Ectodermal cell (in vitro differentiated cells): ENCODE measurements at regions not wholly inside any gene's neighbourhood (a gene's known extent, or its start where the extent isn't known, plus 50 kb on each side); places are given as distances from the start of the nearest gene placed in this dataset.

Experiments used
- H3K27ac ChIP-seq: 2 replicates; pipeline ENCODE4 v1.7.0; 2013; ENCODE audit warnings: mild to moderate bottlenecking, low read depth, low read length; ENCODE audit not compliant: insufficient read depth, poor library complexity, severe bottlenecking
- H3K27me3 ChIP-seq: 2 replicates; pipeline ENCODE4 v1.7.0; 2013; ENCODE audit warnings: mild to moderate bottlenecking, low read length; ENCODE audit not compliant: insufficient read depth, control insufficient read depth, poor library complexity, severe bottlenecking
- H3K36me3 ChIP-seq: one replicate; pipeline ENCODE4 v1.7.0; 2013; ENCODE audit warnings: low read length; ENCODE audit not compliant: control insufficient read depth, insufficient read depth
- H3K4me1 ChIP-seq: one replicate; pipeline ENCODE4 v1.7.0; 2013; ENCODE audit warnings: low read length; ENCODE audit not compliant: control insufficient read depth, insufficient read depth
- H3K4me3 ChIP-seq: 2 replicates; pipeline ENCODE4 v1.7.0; 2013; ENCODE audit warnings: low read depth, low read length, control low read depth; ENCODE audit not compliant: insufficient read depth
- H3K9me3 ChIP-seq: 2 replicates; pipeline ENCODE4 v1.7.0; 2013; ENCODE audit warnings: mild to moderate bottlenecking, low read length, moderate library complexity; ENCODE audit not compliant: control insufficient read depth
- WGBS, 2 experiments: methylation state at CpG; one replicate each; pipeline ENCODE4 v1.1.7; 2013; ENCODE audit warnings: missing lambda C conversion rate in 2 of 2; 5-methylcytosine and 5-hydroxymethylcytosine counted together

DNA sequence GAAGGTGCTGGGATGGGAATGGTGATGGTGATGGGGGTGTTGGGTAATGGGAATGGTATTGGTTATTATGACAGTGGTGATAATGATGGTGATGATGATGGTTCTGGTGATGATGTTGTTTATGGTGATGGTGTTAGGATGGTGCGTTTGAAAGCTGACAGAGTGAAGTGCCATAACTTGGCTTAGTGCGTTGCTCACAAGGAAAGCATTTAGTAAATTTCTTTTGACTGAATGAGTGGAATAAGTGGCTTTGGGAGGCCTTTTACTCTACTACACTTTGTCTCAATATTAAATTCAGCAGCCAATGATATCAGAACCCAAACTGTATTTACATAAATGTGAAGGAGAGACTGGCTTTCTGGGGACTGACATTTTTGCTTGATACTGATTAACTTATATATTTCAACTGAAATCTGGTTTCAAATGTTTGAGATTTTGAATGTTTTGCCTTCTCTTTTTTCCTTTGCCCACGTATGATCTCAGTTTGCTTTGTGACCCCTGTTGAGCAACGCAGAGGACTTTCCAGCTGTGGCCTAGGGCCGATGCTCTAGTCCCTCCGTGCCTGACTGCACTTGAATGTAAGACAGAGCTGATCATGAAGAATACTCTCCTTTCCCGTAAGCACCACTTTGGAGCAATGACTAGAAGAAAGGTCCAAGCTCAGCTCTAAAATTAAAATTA is 128.5 kb upstream of the SH3BP4 start:
- Histone ChIP-seq H3K4me3 (no peak overlapping the region), H3K27me3 (no peaks in the 10 kb centered on the region), H3K27ac (no peak overlapping the region), H3K36me3 (no peaks in the 10 kb centered on the region), H3K9me3 (no peaks in the 10 kb centered on the region), H3K4me1 (peaks cover 6% of the 10 kb centered on the region)
- WGBS, 2 experiments = 81 to 91% methylated on average over 7 of the region's 7 CpGs

DNA sequence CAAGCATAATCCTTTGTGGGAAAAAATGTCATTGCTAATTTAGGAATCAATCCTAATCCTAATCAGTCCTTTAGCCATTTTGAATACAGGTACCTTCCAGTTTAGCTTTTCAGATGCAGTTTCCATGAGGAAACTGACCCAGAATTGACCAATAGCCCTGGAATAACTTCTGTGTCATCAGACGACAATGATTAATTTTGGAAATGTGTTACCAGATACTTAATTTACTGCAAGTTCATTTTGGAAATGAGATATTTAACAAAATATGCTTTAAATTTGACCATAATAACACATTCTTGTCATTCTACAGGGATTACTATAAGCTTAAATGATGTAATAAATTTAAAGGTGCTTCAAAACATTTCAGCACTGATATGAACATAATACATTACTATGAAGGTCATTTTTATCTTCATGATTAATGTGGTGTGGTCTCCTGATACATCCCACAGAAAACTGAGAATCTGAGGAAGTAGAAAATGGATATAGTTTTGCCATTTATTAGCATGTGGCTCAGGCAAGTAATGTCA is 129.8 kb upstream of the SH3BP4 start:
- WGBS, 2 experiments = 100% methylated on average over 1 of the region's 1 CpG

DNA sequence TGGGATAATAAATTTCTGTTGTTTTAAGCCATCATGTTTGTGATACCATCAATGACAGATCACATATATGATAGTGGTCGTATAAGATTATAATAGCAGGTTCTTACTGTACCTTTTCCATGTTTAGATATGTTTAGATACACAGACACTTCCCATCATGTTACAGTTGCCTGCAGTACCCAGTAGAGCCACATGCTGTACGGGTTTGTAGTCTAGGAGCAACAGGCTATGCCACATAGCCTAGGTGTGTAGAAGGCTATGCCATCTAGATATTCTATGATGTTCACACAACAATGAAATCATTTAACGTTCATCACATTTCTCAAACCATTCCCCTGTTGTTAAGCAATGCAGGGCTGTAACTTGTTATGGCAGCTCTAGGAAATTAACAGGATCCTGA is 132.9 kb upstream of the SH3BP4 start:
- Histone ChIP-seq H3K36me3 (no peaks in the 10 kb centered on the region), H3K27me3 (no peaks in the 10 kb centered on the region), H3K9me3 (no peaks in the 10 kb centered on the region), H3K4me1 (peaks cover 7% of the 10 kb centered on the region), H3K4me3 (no peak overlapping the region), H3K27ac (no peak overlapping the region)
- 90 to 93% methylated on average over 2 of the region's 3 CpGs for WGBS, 2 experiments

More for the DNA sequence above, 129.8 kb upstream of the SH3BP4 start:
- H3K9me3 ChIP-seq = no peaks in the 10 kb centered on the region
- no peaks in the 10 kb centered on the region for H3K27me3 ChIP-seq
- no peak overlapping the region for H3K27ac ChIP-seq
- H3K36me3 ChIP-seq = no peaks in the 10 kb centered on the region
- peaks cover 6% of the 10 kb centered on the region for H3K4me1 ChIP-seq
- no peak overlapping the region for H3K4me3 ChIP-seq

GRCh38 chr2:234816491-234816890 is 135.3 kb upstream of the SH3BP4 start:
- no peak overlapping the region for H3K4me3 ChIP-seq
- no peaks in the 10 kb centered on the region for H3K27me3 ChIP-seq
- H3K27ac ChIP-seq = no peak overlapping the region
- no peaks in the 10 kb centered on the region for H3K36me3 ChIP-seq
- H3K9me3 ChIP-seq = no peaks in the 10 kb centered on the region
- 86 to 90% methylated on average over 9 to 10 of the region's 10 CpGs for WGBS, 2 experiments
- H3K4me1 ChIP-seq = peaks cover 5% of the 10 kb centered on the region

- Histone ChIP-seq H3K27ac (no peak overlapping the region), H3K4me1 (peaks cover 5% of the 10 kb centered on the region), H3K4me3 (no peak overlapping the region), H3K36me3 (no peaks in the 10 kb centered on the region), H3K9me3 (no peaks in the 10 kb centered on the region), H3K27me3 (no peaks in the 10 kb centered on the region)
- WGBS, 2 experiments = 86 to 88% methylated on average over 4 of the region's 4 CpGs
Measured at GRCh38 chr2:234816056-234816455, 135.8 kb upstream of the SH3BP4 start.

GRCh38 chr2:234814374-234814773 is 137.4 kb upstream of the SH3BP4 start:
- Histone ChIP-seq H3K9me3 (no peaks in the 10 kb centered on the region), H3K4me3 (no peak overlapping the region), H3K27ac (no peak overlapping the region), H3K36me3 (no peaks in the 10 kb centered on the region), H3K27me3 (no peaks in the 10 kb centered on the region), H3K4me1 (peaks cover 5% of the 10 kb centered on the region)
- 69 to 71% methylated on average over 5 of the region's 5 CpGs for WGBS, 2 experiments

DNA sequence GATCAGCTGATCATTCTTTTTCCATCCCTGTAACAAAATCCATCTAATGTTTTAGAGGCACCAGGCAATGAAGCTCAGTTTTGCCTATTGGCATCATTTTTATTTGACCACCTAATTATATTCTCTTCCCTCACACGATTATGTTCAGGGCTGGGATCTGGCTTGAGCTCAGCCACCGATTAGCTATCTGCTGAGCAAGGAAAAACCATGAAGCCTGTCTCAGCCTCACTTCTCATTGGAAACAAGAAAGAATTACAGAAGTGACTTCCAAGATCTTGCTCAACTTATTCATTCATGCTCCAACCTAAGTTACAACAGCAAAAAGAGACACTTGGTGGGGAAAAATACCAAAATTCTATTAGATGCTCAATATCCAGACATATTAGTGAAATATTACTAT is 139.0 kb upstream of the SH3BP4 start:
- 94 to 95% methylated on average over 2 of the region's 2 CpGs for WGBS, 2 experiments
- Histone ChIP-seq H3K36me3 (no peaks in the 10 kb centered on the region), H3K9me3 (no peaks in the 10 kb centered on the region), H3K27ac (no peak overlapping the region), H3K4me1 (peaks cover 5% of the 10 kb centered on the region), H3K4me3 (no peak overlapping the region), H3K27me3 (no peaks in the 10 kb centered on the region)

DNA sequence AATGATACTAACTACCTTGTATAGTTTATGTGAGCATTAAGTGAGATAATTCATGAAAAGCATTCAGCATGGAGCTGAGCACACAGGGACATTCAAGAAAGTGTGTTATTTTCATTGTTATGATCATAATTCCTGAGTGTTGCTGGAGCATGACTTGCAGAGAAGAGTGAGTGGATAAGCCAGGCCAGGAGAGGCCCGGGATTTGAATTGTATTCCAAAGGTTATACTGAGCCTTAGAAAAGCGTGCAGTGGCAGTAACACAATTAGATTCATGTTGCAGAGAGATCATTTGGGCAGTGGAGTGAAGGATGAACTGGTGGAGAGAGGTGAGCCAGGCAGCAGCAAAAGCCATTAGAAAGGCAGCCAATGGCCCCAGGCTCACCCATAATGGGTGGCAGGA is 142.9 kb upstream of the SH3BP4 start:
- no peaks in the 10 kb centered on the region for H3K9me3 ChIP-seq
- WGBS, 2 experiments = 94 to 95% methylated on average over 2 of the region's 2 CpGs
- no peaks in the 10 kb centered on the region for H3K4me1 ChIP-seq
- no peak overlapping the region for H3K27ac ChIP-seq
- no peaks in the 10 kb centered on the region for H3K36me3 ChIP-seq
- H3K4me3 ChIP-seq = no peak overlapping the region
- H3K27me3 ChIP-seq = no peaks in the 10 kb centered on the region

- H3K9me3 ChIP-seq = no peaks in the 10 kb centered on the region
- H3K36me3 ChIP-seq = no peaks in the 10 kb centered on the region
- no peak overlapping the region for H3K27ac ChIP-seq
- no peaks in the 10 kb centered on the region for H3K4me1 ChIP-seq
- WGBS, 2 experiments = 88 to 93% methylated on average over 1 of the region's 1 CpG
- H3K27me3 ChIP-seq = no peaks in the 10 kb centered on the region
- H3K4me3 ChIP-seq = no peak overlapping the region
Measured at GRCh38 chr2:234806818-234807217, 145.0 kb upstream of the SH3BP4 start.

- Histone ChIP-seq H3K27me3 (no peaks in the 10 kb centered on the region), H3K36me3 (no peaks in the 10 kb centered on the region), H3K27ac (no peak overlapping the region), H3K4me3 (no peak overlapping the region), H3K9me3 (no peaks in the 10 kb centered on the region), H3K4me1 (no peaks in the 10 kb centered on the region)
- 100% methylated on average over 1 of the region's 1 CpG; no CpG with 5 or more reads in 1 of the 2 experiments for WGBS, 2 experiments
Measured at GRCh38 chr2:234805836-234806235, 146.0 kb upstream of the SH3BP4 start.
